OCI-LY1 (cell line): ENCODE measurements at regions not wholly inside any gene's neighbourhood (a gene's known extent, or its start where the extent isn't known, plus 50 kb on each side); places are given as distances from the start of the nearest gene placed in this dataset.

Source experiments
- H2AFZ ChIP-seq: fragments of 200-600 bp; sonication (generic), shearing (Covaris generic); 2 replicates; pipeline ENCODE4 v1.6.0; 2014; ENCODE audit warnings: antibody characterized with exemption, mild to moderate bottlenecking, low read length
- H3F3A ChIP-seq: fragments of 200-600 bp; sonication (generic), shearing (Covaris generic); 2 replicates; pipeline ENCODE4 v1.6.0; 2014; ENCODE audit warnings: mild to moderate bottlenecking, antibody characterized with exemption, low read length, moderate library complexity; ENCODE audit not compliant: insufficient read depth
- H3K27ac ChIP-seq: fragments of 200-600 bp; sonication (generic); 2 replicates; pipeline ENCODE4 v1.5.1; 2014; ENCODE audit warnings: low read length, mixed run types, mild to moderate bottlenecking, low read depth; ENCODE audit not compliant: poor library complexity, severe bottlenecking
- H3K27me3 ChIP-seq: fragments of 200-600 bp; sonication (generic); 2 replicates; pipeline ENCODE4 v1.6.0; 2014; ENCODE audit warnings: antibody characterized with exemption, mild to moderate bottlenecking, low read length, moderate library complexity; ENCODE audit not compliant: insufficient read depth
- H3K36me3 ChIP-seq: fragments of 200-600 bp; sonication (generic); 2 replicates; pipeline ENCODE4 v1.6.1; 2014; ENCODE audit warnings: mild to moderate bottlenecking, antibody characterized with exemption, low read length, moderate library complexity, mixed read lengths; ENCODE audit not compliant: insufficient read depth
- H3K4me1 ChIP-seq: fragments of 200-600 bp; sonication (generic); 2 replicates; pipeline ENCODE4 v1.5.1; 2014; ENCODE audit warnings: mild to moderate bottlenecking, low read length, moderate library complexity; ENCODE audit not compliant: insufficient read depth, severe bottlenecking
- H3K4me2 ChIP-seq: fragments of 200-600 bp; sonication (generic), shearing (Covaris generic); 2 replicates; pipeline ENCODE4 v1.6.1; 2014; ENCODE audit warnings: low read length
- H3K4me3 ChIP-seq: fragments of 200-600 bp; sonication (generic); 2 replicates; pipeline ENCODE4 v1.5.1; 2014; ENCODE audit warnings: low read length, low read depth, mild to moderate bottlenecking, mixed read lengths; ENCODE audit not compliant: poor library complexity, severe bottlenecking
- H3K79me2 ChIP-seq: fragments of 200-600 bp; shearing (Covaris generic); 2 replicates; pipeline ENCODE4 v1.6.1; 2016; ENCODE audit warnings: mixed run types, low read length, mixed read lengths; ENCODE audit not compliant: insufficient read depth
- H3K9ac ChIP-seq: fragments of 200-600 bp; sonication (generic), shearing (Covaris generic); 2 replicates; pipeline ENCODE4 v1.6.1; 2014; ENCODE audit warnings: mild to moderate bottlenecking, low read length, mixed read lengths
- H3K9me2 ChIP-seq: fragments of 200-600 bp; sonication (generic), shearing (Covaris generic); 2 replicates; pipeline ENCODE4 v1.6.1; 2014; ENCODE audit warnings: low read depth, mild to moderate bottlenecking, low read length, mixed read lengths
- H3K9me3 ChIP-seq: fragments of 200-600 bp; shearing (Covaris generic); 2 replicates; pipeline ENCODE4 v1.6.1; 2014; ENCODE audit warnings: low read length, mixed read lengths
- H4K20me1 ChIP-seq: fragments of 200-600 bp; sonication (generic), shearing (Covaris generic); 2 replicates; pipeline ENCODE4 v1.6.0; 2016; ENCODE audit warnings: mild to moderate bottlenecking, low read length; ENCODE audit not compliant: insufficient read depth
- EZH2 ChIP-seq: fragments of 200-600 bp; sonication (generic), shearing (Covaris generic); IDR thresholded peaks from 2 replicates; pipeline ENCODE4 v1.8.0; 2017; ENCODE audit warnings: borderline replicate concordance, mixed run types, mild to moderate bottlenecking, antibody characterized with exemption, low read length, moderate library complexity, mixed read lengths
- TF ChIP-seq, protein P1 (sequence below): fragments of 200-600 bp; sonication (generic), shearing (Covaris generic); IDR thresholded peaks from 2 replicates; pipeline ENCODE4 v1.5.1; 2017; ENCODE audit warnings: mild to moderate bottlenecking, antibody characterized with exemption, low read length, moderate library complexity, mixed read lengths

DNA sequence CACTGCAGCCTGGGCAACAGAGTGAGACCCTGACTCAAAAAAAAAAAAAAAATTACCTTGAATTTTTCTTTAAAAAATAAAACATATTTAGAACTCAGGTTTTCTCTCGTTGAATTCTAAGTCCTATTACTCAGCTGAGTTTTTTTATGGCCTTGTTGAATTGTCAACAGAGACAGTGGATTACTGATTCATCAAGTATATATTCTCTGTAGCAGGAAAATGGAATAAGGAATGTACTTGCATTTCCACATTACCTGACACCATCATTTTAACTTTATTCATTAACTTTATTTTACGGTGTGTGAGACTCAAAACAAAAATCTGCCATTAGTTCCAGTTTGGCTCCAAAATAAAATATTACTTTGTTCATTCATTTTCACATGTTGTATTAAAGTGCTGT is 53.8 kb upstream of the APP start:
- Histone ChIP-seq H2AFZ (no peak overlapping the region), H3K27me3 (no peaks in the 10 kb centered on the region), H3K9me3 (no peaks in the 10 kb centered on the region), H3K4me3 (no peak overlapping the region), H3F3A (no peaks in the 10 kb centered on the region), H3K4me2 (no peak overlapping the region), H3K9me2 (no peaks in the 10 kb centered on the region), H3K27ac (no peak overlapping the region), H3K36me3 (no peaks in the 10 kb centered on the region), H3K9ac (no peak overlapping the region), H3K79me2 (no peaks in the 10 kb centered on the region), H3K4me1 (no peaks in the 10 kb centered on the region), H4K20me1 (no peaks in the 10 kb centered on the region)
- TF ChIP-seq EZH2: no peak
- TF ChIP-seq, protein P1, sequence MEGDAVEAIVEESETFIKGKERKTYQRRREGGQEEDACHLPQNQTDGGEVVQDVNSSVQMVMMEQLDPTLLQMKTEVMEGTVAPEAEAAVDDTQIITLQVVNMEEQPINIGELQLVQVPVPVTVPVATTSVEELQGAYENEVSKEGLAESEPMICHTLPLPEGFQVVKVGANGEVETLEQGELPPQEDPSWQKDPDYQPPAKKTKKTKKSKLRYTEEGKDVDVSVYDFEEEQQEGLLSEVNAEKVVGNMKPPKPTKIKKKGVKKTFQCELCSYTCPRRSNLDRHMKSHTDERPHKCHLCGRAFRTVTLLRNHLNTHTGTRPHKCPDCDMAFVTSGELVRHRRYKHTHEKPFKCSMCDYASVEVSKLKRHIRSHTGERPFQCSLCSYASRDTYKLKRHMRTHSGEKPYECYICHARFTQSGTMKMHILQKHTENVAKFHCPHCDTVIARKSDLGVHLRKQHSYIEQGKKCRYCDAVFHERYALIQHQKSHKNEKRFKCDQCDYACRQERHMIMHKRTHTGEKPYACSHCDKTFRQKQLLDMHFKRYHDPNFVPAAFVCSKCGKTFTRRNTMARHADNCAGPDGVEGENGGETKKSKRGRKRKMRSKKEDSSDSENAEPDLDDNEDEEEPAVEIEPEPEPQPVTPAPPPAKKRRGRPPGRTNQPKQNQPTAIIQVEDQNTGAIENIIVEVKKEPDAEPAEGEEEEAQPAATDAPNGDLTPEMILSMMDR: no peak
